ENCODE measurements at regions not wholly inside any gene's neighbourhood (a gene's known extent, or its start where the extent isn't known, plus 50 kb on each side); places are given as distances from the start of the nearest gene placed in this dataset.

GRCh38 chrX:16258882-16259281 is 91.6 kb downstream of the MAGEB17 start:
- TF ChIP-seq CTCF (IDR thresholded peaks at IDR 0.05; ENCODE audit: insufficient read depth, low read length): no peak
- no peak overlapping the region for H3K4me3 ChIP-seq (ENCODE audit: low read depth, low read length)
- DNase-seq (ENCODE audit: low read depth): no peak

- no peak for DNase-seq (ENCODE audit: low read depth)
- TF ChIP-seq CTCF (IDR thresholded peaks at IDR 0.05; ENCODE audit: insufficient read depth, low read length): no peak
- H3K4me3 ChIP-seq (ENCODE audit: low read depth, low read length): no peak overlapping the region
Measured at GRCh38 chrX:16267431-16267830, 100.2 kb downstream of the MAGEB17 start.

GRCh38 chrX:16268206-16268605 is 100.9 kb downstream of the MAGEB17 start:
- no peak for DNase-seq (ENCODE audit: low read depth)
- H3K4me3 ChIP-seq (ENCODE audit: low read depth, low read length): no peak overlapping the region
- TF ChIP-seq CTCF (IDR thresholded peaks at IDR 0.05; ENCODE audit: insufficient read depth, low read length): no peak

GRCh38 chrX:16278927-16279326 is 111.6 kb downstream of the MAGEB17 start:
- TF ChIP-seq CTCF (IDR thresholded peaks at IDR 0.05; ENCODE audit: insufficient read depth, low read length): no peak
- H3K4me3 ChIP-seq (ENCODE audit: low read depth, low read length): no peak overlapping the region
- DNase-seq (ENCODE audit: low read depth): no peak

- no peak for TF ChIP-seq CTCF (IDR thresholded peaks at IDR 0.05; ENCODE audit: insufficient read depth, low read length)
- H3K4me3 ChIP-seq (ENCODE audit: low read depth, low read length): no peak overlapping the region
- no peak for DNase-seq (ENCODE audit: low read depth)
Measured at GRCh38 chrX:16282209-16282608, 114.9 kb downstream of the MAGEB17 start.

- no peak for TF ChIP-seq CTCF (IDR thresholded peaks at IDR 0.05; ENCODE audit: insufficient read depth, low read length)
- no peak overlapping the region for H3K4me3 ChIP-seq (ENCODE audit: low read depth, low read length)
- no peak for DNase-seq (ENCODE audit: low read depth)
Measured at GRCh38 chrX:16284842-16285241, 117.6 kb downstream of the MAGEB17 start.

- DNase-seq (ENCODE audit: low read depth): no peak
- no peak for TF ChIP-seq CTCF (IDR thresholded peaks at IDR 0.05; ENCODE audit: insufficient read depth, low read length)
- no peak overlapping the region for H3K4me3 ChIP-seq (ENCODE audit: low read depth, low read length)
Measured at GRCh38 chrX:16290997-16291396, 123.7 kb downstream of the MAGEB17 start.

Data from fibroblast of the aortic adventitia (primary cell).